ENCODE measurements at regions not wholly inside any gene's neighbourhood (a gene's known extent, or its start where the extent isn't known, plus 50 kb on each side); places are given as distances from the start of the nearest gene placed in this dataset.

- intact Hi-C loops (cut with micrococcal nuclease; ENCODE audit: unreplicated experiment) = no loop called here
- Histone ChIP-seq H3K27me3 (replicated peaks; ENCODE audit: control insufficient read depth, insufficient read depth, low read length) (no peaks in the 10 kb centered on the region), H3K4me3 (ENCODE audit: low read depth, low read length) (no peak overlapping the region), H3K36me3 (ENCODE audit: control insufficient read depth, insufficient read depth, low read length) (no peaks in the 10 kb centered on the region), H3K4me1 (no peaks in the 10 kb centered on the region), H3K9me3 (no peaks in the 10 kb centered on the region)
- Mint-ChIP-seq H3K9me3 (ENCODE audit: unreplicated experiment) (no peaks in the 10 kb centered on the region), H3K27ac (ENCODE audit: unreplicated experiment) (no peak overlapping the region), H3K4me1 (ENCODE audit: low read depth, unreplicated experiment) (no peaks in the 10 kb centered on the region), H3K27me3 (ENCODE audit: insufficient read depth, unreplicated experiment) (no peaks in the 10 kb centered on the region), H3K36me3 (ENCODE audit: insufficient read depth, unreplicated experiment) (no peaks in the 10 kb centered on the region), H3K4me3 (ENCODE audit: unreplicated experiment) (no peak overlapping the region)
- ChIA-PET CTCF (interaction anchor here (0.6 kb wide), 1 partner anchor 851 kb away, joined by 3 read pairs; no protein-coding TSS in a partner anchor), POLR2A (no interaction called here)
- no peak for TF ChIP-seq CTCF (IDR thresholded peaks at IDR 0.05; ENCODE audit: insufficient read depth in 1 of 2, low read depth in 1 of 2, low read length in 1 of 2, severe bottlenecking in 1 of 2, unreplicated experiment in 1 of 2)
- BruUV-seq (replicated peaks) = no TSS peak
- DNase-seq = no peak
Measured at GRCh38 chr6:79796197-79796596, 151.2 kb downstream of the ELOVL4 start.

- H3K4me1 Mint-ChIP-seq (ENCODE audit: low read depth, unreplicated experiment) = peaks cover 7% of the 10 kb centered on the region
- Histone ChIP-seq H3K4me1 (no peaks in the 10 kb centered on the region), H3K4me3 (ENCODE audit: low read depth, low read length) (no peak overlapping the region), H3K27me3 (replicated peaks; ENCODE audit: control insufficient read depth, insufficient read depth, low read length) (no peaks in the 10 kb centered on the region), H3K9me3 (no peaks in the 10 kb centered on the region), H3K36me3 (ENCODE audit: control insufficient read depth, insufficient read depth, low read length) (no peaks in the 10 kb centered on the region)
- no peak overlapping the region for H3K27ac Mint-ChIP-seq (ENCODE audit: unreplicated experiment)
- H3K9me3 Mint-ChIP-seq (ENCODE audit: unreplicated experiment) = no peaks in the 10 kb centered on the region
- H3K4me3 Mint-ChIP-seq (ENCODE audit: unreplicated experiment) = no peak overlapping the region
- no peaks in the 10 kb centered on the region for H3K27me3 Mint-ChIP-seq (ENCODE audit: insufficient read depth, unreplicated experiment)
- no TSS peak for BruUV-seq (replicated peaks)
- ChIA-PET POLR2A (no interaction called here), CTCF (no interaction called here)
- no peak for TF ChIP-seq CTCF (IDR thresholded peaks at IDR 0.05; ENCODE audit: insufficient read depth in 1 of 2, low read depth in 1 of 2, low read length in 1 of 2, severe bottlenecking in 1 of 2, unreplicated experiment in 1 of 2)
- no peak for DNase-seq
- intact Hi-C loops (cut with micrococcal nuclease; ENCODE audit: unreplicated experiment) = no loop called here
- H3K36me3 Mint-ChIP-seq (ENCODE audit: insufficient read depth, unreplicated experiment) = no peaks in the 10 kb centered on the region
Measured at GRCh38 chr6:79789896-79790295, 157.5 kb downstream of the ELOVL4 start.

- H3K36me3 Mint-ChIP-seq (ENCODE audit: insufficient read depth, unreplicated experiment) = no peaks in the 10 kb centered on the region
- 0 out of 2 replicates have a peak, but pooled peaks cover 8% of the 10 kb centered on the region for H3K4me1 ChIP-seq
- intact Hi-C loops (cut with micrococcal nuclease; ENCODE audit: unreplicated experiment) = no loop called here
- H3K4me3 Mint-ChIP-seq (ENCODE audit: unreplicated experiment) = no peak overlapping the region
- ChIA-PET CTCF (no interaction called here), POLR2A (no interaction called here)
- H3K27me3 Mint-ChIP-seq (ENCODE audit: insufficient read depth, unreplicated experiment) = no peaks in the 10 kb centered on the region
- no peaks in the 10 kb centered on the region for H3K36me3 ChIP-seq (ENCODE audit: control insufficient read depth, insufficient read depth, low read length)
- H3K9me3 Mint-ChIP-seq (ENCODE audit: unreplicated experiment) = no peaks in the 10 kb centered on the region
- peaks cover 13% of the 10 kb centered on the region for H3K4me1 Mint-ChIP-seq (ENCODE audit: low read depth, unreplicated experiment)
- H3K27me3 ChIP-seq (replicated peaks; ENCODE audit: control insufficient read depth, insufficient read depth, low read length) = no peaks in the 10 kb centered on the region
- no peak for DNase-seq
- TF ChIP-seq CTCF (IDR thresholded peaks at IDR 0.05; ENCODE audit: insufficient read depth in 1 of 2, low read depth in 1 of 2, low read length in 1 of 2, severe bottlenecking in 1 of 2, unreplicated experiment in 1 of 2) = no peak
- no peak overlapping the region for H3K4me3 ChIP-seq (ENCODE audit: low read depth, low read length)
- H3K9me3 ChIP-seq = no peaks in the 10 kb centered on the region
- BruUV-seq (replicated peaks) = no TSS peak
- no peak overlapping the region for H3K27ac Mint-ChIP-seq (ENCODE audit: unreplicated experiment)
Measured at GRCh38 chr6:79788756-79789155, 157.6 kb downstream of the SH3BGRL2 start.

All from Caco-2 (cell line).